B cell (primary cell): ENCODE measurements at regions not wholly inside any gene's neighbourhood (a gene's known extent, or its start where the extent isn't known, plus 50 kb on each side); places are given as distances from the start of the nearest gene placed in this dataset.

Experiments used
- ATAC-seq: fragments of 200-7000 bp; cut with Tn5 transposase; one replicate; pipeline ENCODE4 v1.10.0; 2021; ENCODE audit warnings: low read depth, mild to moderate bottlenecking, moderate number of reproducible peaks, moderate library complexity
- CTCF ChIA-PET: fragments of 350-600 bp; sonication (Branson Sonifier 250); formaldehyde crosslinking; loops from one replicate; lab custom pipeline; 2021; ENCODE audit warnings: antibody characterized with exemption, inconsistent platforms; lab: Charles Lee
- POLR2A ChIA-PET: fragments of 350-600 bp; sonication (Branson Sonifier 250); formaldehyde crosslinking; loops from one replicate; lab custom pipeline; 2021; ENCODE audit warnings: antibody characterized with exemption; lab: Charles Lee
- DNase-seq: peaks from one replicate; pipeline ENCODE4 v3.0.0; 2013
- H2AFZ ChIP-seq: 2 replicates; pipeline ENCODE4 v1.6.1; 2012; ENCODE audit warnings: mild to moderate bottlenecking, low read depth, low read length; ENCODE audit not compliant: insufficient read depth, poor library complexity, severe bottlenecking
- H3K27ac ChIP-seq, 2 donors: 1 replicate in 1 of 2; 2 replicates in 1 of 2; pipeline ENCODE4 v1.5.1; 2012 to 2013; ENCODE audit warnings: low read length in 2 of 2, mild to moderate bottlenecking in 2 of 2, moderate library complexity in 1 of 2
- H3K27me3 ChIP-seq, 4 experiments: fragments of 200-600 bp in 1 of 4; sonication (generic) in 1 of 4; replicated peaks in 1 of 4; 1 replicate in 2 of 4; 2 replicates in 2 of 4; pipeline versions ENCODE4 v1.6.1 to v1.7.0; 2013 to 2016; ENCODE audit warnings: low read length in 3 of 4, mild to moderate bottlenecking in 2 of 4, mixed read lengths in 1 of 4, moderate library complexity in 1 of 4; ENCODE audit not compliant: insufficient read depth in 4 of 4, control insufficient read depth in 3 of 4; ENCODE audit errors: control extremely low read depth in 1 of 4
- H3K36me3 ChIP-seq, 2 experiments: replicated peaks in 1 of 2; 1 replicate in 1 of 2; 2 replicates in 1 of 2; pipeline versions ENCODE4 v1.6.1 to v1.7.1; 2013; ENCODE audit warnings: low read length in 1 of 2; ENCODE audit not compliant: insufficient read depth in 2 of 2, control insufficient read depth in 1 of 2; ENCODE audit errors: control extremely low read depth in 1 of 2, extremely low read depth in 1 of 2
- H3K4me1 ChIP-seq, 2 donors: fragments of 200-600 bp in 1 of 2; sonication (generic) in 1 of 2; 1 replicate in 1 of 2; 2 replicates in 1 of 2; pipeline versions ENCODE4 v1.5.1 to v1.6.1; 2013 to 2017; ENCODE audit warnings: low read length in 2 of 2; ENCODE audit not compliant: control insufficient read depth in 2 of 2, insufficient read depth in 2 of 2
- H3K4me2 ChIP-seq: replicated peaks from 2 replicates; pipeline ENCODE3; 2012; ENCODE audit warnings: mild to moderate bottlenecking, low read depth, low read length; ENCODE audit not compliant: poor library complexity, severe bottlenecking
- H3K4me3 ChIP-seq, 5 experiments: fragments of 200-600 bp in 1 of 5; sonication (generic) in 1 of 5; 1 replicate in 3 of 5; 2 replicates in 2 of 5; pipeline versions ENCODE4 v1.5.1 to v1.7.0; 2011 to 2016; ENCODE audit warnings: low read length in 4 of 5, mild to moderate bottlenecking in 4 of 5, low read depth in 2 of 5, control low read depth in 1 of 5, moderate library complexity in 1 of 5; ENCODE audit not compliant: insufficient read depth in 1 of 5; ENCODE audit errors: control extremely low read depth in 1 of 5, extremely low read depth in 1 of 5
- H3K79me2 ChIP-seq: fragments of 200-600 bp; sonication (generic); one replicate; pipeline ENCODE4 v1.6.0; 2016; ENCODE audit warnings: low read length; ENCODE audit not compliant: control insufficient read depth, insufficient read depth
- H3K9ac ChIP-seq: fragments of 200-600 bp; sonication (generic); 2 replicates; pipeline ENCODE4 v1.6.1; 2017; ENCODE audit warnings: mild to moderate bottlenecking, low read length, moderate library complexity
- H3K9me3 ChIP-seq, 3 donors: one replicate each; pipeline versions ENCODE4 v1.6.1 to v1.7.1; 2013; ENCODE audit warnings: low read length in 2 of 3; ENCODE audit not compliant: control insufficient read depth in 2 of 3, insufficient read depth in 1 of 3; ENCODE audit errors: control extremely low read depth in 1 of 3
- H4K20me1 ChIP-seq: 2 replicates; pipeline ENCODE4 v1.6.0; 2012; ENCODE audit warnings: mild to moderate bottlenecking, low read length; ENCODE audit not compliant: insufficient read depth, control insufficient read depth, poor library complexity, severe bottlenecking
- H3K27ac Mint-ChIP-seq: one replicate; pipeline ENCODE4 v1.8.0; 2021; ENCODE audit warnings: mixed read lengths
- H3K27me3 Mint-ChIP-seq: one replicate; pipeline ENCODE4 v1.8.0; 2021; ENCODE audit warnings: mixed read lengths
- H3K4me1 Mint-ChIP-seq: one replicate; pipeline ENCODE4 v1.8.0; 2021; ENCODE audit warnings: mixed read lengths
- H3K4me3 Mint-ChIP-seq: one replicate; pipeline ENCODE4 v1.8.0; 2021; ENCODE audit warnings: mixed read lengths
- H3K9me3 Mint-ChIP-seq: one replicate; pipeline ENCODE4 v1.8.0; 2022; ENCODE audit warnings: mixed read lengths; ENCODE audit not compliant: insufficient read depth
- EZH2 ChIP-seq: IDR thresholded peaks from 2 replicates; pipeline ENCODE4 v1.6.1; 2012; ENCODE audit warnings: borderline replicate concordance, low read depth, mild to moderate bottlenecking, moderate library complexity, low read length; ENCODE audit not compliant: insufficient read depth, poor library complexity, severe bottlenecking
- WGBS: methylation state at CpG from one replicate; pipeline ENCODE4 v1.1.5; 2013; ENCODE audit warnings: missing lambda C conversion rate; ENCODE audit not compliant: insufficient coverage; 5-methylcytosine and 5-hydroxymethylcytosine counted together
- intact Hi-C: fragments of 100-400 bp; cut with micrococcal nuclease; formaldehyde crosslinking; loops from one replicate; pipeline ENCODE4 v1.10.0; 2022
- TF ChIP-seq, protein P1 (sequence below): fragments of 200-600 bp; IDR thresholded peaks from one replicate; pipeline ENCODE4 v1.8.0; 2022; ENCODE audit warnings: antibody characterized with exemption, mild to moderate bottlenecking

DNA sequence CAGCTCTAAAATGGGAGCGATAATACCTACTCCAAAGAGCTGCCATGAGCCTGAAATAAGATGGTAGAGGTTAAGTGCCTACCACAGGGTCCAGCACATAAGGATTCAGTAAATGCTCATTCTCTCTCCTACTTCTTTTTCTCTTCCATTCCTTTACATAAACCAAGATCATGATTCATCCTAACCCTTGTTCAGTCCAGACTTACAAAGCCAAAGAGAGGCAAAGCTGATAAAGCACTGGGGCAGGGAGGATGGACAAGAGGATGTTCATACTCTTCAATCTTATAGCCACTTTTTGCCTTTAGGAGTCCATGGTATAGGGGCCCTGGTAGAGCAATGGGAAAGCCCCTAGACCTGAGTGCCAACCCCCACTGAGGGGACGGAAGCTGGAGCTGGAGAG lies 75.6 kb upstream of the PKDCC start:
- no peaks in the 10 kb centered on the region for H3K4me1 Mint-ChIP-seq
- Histone ChIP-seq H3K27me3 (no peaks in the 10 kb centered on the region), H4K20me1 (no peaks in the 10 kb centered on the region), H3K4me1 (no peaks in the 10 kb centered on the region), H3K36me3 (no peaks in the 10 kb centered on the region), H2AFZ (no peak overlapping the region), H3K79me2 (no peaks in the 10 kb centered on the region), H3K4me3 (no peak overlapping the region), H3K27ac (no peak overlapping the region), H3K9me3 (peaks cover 0 to 5% (median 0%) of the 10 kb centered on the region in 3 donors), H3K9ac (no peak overlapping the region), H3K4me2 (no peak overlapping the region)
- ATAC-seq (no peak), DNase-seq (no peak)
- no peak for TF ChIP-seq EZH2
- TF ChIP-seq, protein P1, sequence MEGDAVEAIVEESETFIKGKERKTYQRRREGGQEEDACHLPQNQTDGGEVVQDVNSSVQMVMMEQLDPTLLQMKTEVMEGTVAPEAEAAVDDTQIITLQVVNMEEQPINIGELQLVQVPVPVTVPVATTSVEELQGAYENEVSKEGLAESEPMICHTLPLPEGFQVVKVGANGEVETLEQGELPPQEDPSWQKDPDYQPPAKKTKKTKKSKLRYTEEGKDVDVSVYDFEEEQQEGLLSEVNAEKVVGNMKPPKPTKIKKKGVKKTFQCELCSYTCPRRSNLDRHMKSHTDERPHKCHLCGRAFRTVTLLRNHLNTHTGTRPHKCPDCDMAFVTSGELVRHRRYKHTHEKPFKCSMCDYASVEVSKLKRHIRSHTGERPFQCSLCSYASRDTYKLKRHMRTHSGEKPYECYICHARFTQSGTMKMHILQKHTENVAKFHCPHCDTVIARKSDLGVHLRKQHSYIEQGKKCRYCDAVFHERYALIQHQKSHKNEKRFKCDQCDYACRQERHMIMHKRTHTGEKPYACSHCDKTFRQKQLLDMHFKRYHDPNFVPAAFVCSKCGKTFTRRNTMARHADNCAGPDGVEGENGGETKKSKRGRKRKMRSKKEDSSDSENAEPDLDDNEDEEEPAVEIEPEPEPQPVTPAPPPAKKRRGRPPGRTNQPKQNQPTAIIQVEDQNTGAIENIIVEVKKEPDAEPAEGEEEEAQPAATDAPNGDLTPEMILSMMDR, result no peak
- ChIA-PET CTCF (no interaction called here), POLR2A (no interaction called here)
- peaks cover 20% of the 10 kb centered on the region for H3K27me3 Mint-ChIP-seq
- intact Hi-C loops, result no loop called here
- H3K27ac Mint-ChIP-seq, result no peak overlapping the region
- 100% methylated on average over 1 of the region's 2 CpGs for WGBS
- no peaks in the 10 kb centered on the region for H3K9me3 Mint-ChIP-seq
- H3K4me3 Mint-ChIP-seq, result no peak overlapping the region

DNA sequence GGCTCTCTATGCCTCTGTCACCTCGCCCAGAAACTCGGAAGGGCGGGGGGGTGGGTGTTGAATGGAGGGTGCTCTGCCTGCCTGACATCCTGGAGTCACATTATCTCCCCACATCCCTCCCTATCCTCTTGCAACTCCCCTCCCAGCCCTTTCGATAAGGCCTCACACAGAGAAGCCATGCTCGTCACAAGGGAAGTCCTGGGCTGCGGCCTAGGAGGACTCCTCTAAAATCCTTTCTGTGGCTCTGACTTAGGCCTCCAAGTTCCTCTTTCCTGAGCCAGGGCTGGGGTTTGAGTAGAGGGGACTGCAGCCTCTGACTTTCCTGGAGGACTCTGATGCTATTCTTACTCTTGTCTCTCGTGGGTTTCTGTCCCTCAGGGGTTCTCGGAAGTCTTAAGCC lies 75.0 kb upstream of the PKDCC start:
- no peak overlapping the region for H3K4me2 ChIP-seq
- intact Hi-C loops, result no loop called here
- Mint-ChIP-seq H3K9me3 (no peaks in the 10 kb centered on the region), H3K27me3 (peaks cover 20% of the 10 kb centered on the region), H3K27ac (no peak overlapping the region), H3K4me3 (no peak overlapping the region), H3K4me1 (no peaks in the 10 kb centered on the region)
- no peaks in the 10 kb centered on the region for H3K79me2 ChIP-seq
- H3K4me3 ChIP-seq, result no peak overlapping the region
- H3K9me3 ChIP-seq, result peaks cover 0 to 5% (median 0%) of the 10 kb centered on the region in 3 donors
- no peak overlapping the region for H3K9ac ChIP-seq
- H2AFZ ChIP-seq, result no peak overlapping the region
- DNase-seq, result no peak
- no peak for ATAC-seq
- POLR2A ChIA-PET, result no interaction called here
- no CpG with 5 or more reads among the region's 8 CpGs for WGBS
- CTCF ChIA-PET, result interaction anchor here (0.6 kb wide), 1 partner anchor 34 kb away, joined by 4 read pairs; no protein-coding TSS in a partner anchor
- no peaks in the 10 kb centered on the region for H3K4me1 ChIP-seq
- no peak overlapping the region for H3K27ac ChIP-seq
- TF ChIP-seq, protein P1, result no peak
- no peak for TF ChIP-seq EZH2
- H3K27me3 ChIP-seq, result no peaks in the 10 kb centered on the region
- H4K20me1 ChIP-seq, result no peaks in the 10 kb centered on the region
- no peaks in the 10 kb centered on the region for H3K36me3 ChIP-seq
